Skeletal muscle cell (primary cell): ENCODE measurements at regions not wholly inside any gene's neighbourhood (a gene's known extent, or its start where the extent isn't known, plus 50 kb on each side); places are given as distances from the start of the nearest gene placed in this dataset.
A peak's percentile ranks its signal among the peaks of the same experiment; 100 is the strongest.
"Not testable (repeated sequence)": the region's sequence is repeated elsewhere in the genome, so short reads cannot be mapped to it uniquely, and the experiment has no call there.

Experiments used
- DNase-seq: peaks from one replicate; pipeline ENCODE4 v3.0.0-alpha.2; 2010; ENCODE audit warnings: low read depth
- H3K4me3 ChIP-seq: 2 replicates; pipeline ENCODE4 v1.5.1; 2011; ENCODE audit warnings: low read depth, mild to moderate bottlenecking, control low read depth, low read length, moderate library complexity

- no peak overlapping the region for H3K4me3 ChIP-seq
- DNase-seq, result no peak
Measured at GRCh38 chr2:180647221-180647620, 333.2 kb upstream of the UBE2E3 start.

GRCh38 chr2:180646756-180647155 is 333.6 kb upstream of the UBE2E3 start:
- no peak for DNase-seq

GRCh38 chr2:180644709-180645108 is 335.7 kb upstream of the UBE2E3 start:
- peak; percentile 48 for DNase-seq
- no peak overlapping the region for H3K4me3 ChIP-seq

More at GRCh38 chr2:180646756-180647155, 333.6 kb upstream of the UBE2E3 start:
- no peak overlapping the region for H3K4me3 ChIP-seq

- no peak overlapping the region for H3K4me3 ChIP-seq
- DNase-seq, result no peak
Measured at GRCh38 chr2:180630756-180631155, 349.6 kb upstream of the UBE2E3 start.

- DNase-seq, result peak; percentile 95
- no peak overlapping the region for H3K4me3 ChIP-seq
Measured at GRCh38 chr2:180625006-180625844, 355.2 kb upstream of the UBE2E3 start.

- DNase-seq, result peak; percentile 85
- H3K4me3 ChIP-seq, result no peak overlapping the region
Measured at GRCh38 chr2:180621941-180622918, 358.2 kb upstream of the UBE2E3 start.

GRCh38 chr2:180621366-180621765 is 359.0 kb upstream of the UBE2E3 start:
- no peak for DNase-seq
- H3K4me3 ChIP-seq, result no peak overlapping the region

GRCh38 chr2:180618570-180618969 is 361.8 kb upstream of the UBE2E3 start:
- H3K4me3 ChIP-seq, result no peak overlapping the region
- peak; percentile 59 for DNase-seq

GRCh38 chr2:180614776-180615175 is 365.6 kb upstream of the UBE2E3 start:
- H3K4me3 ChIP-seq, result no peak overlapping the region
- DNase-seq, result no peak

GRCh38 chr2:180609626-180610340 is 370.6 kb upstream of the UBE2E3 start:
- DNase-seq, result no peak
- H3K4me3 ChIP-seq, result no peak overlapping the region

GRCh38 chr2:180607514-180608049 is 372.8 kb upstream of the UBE2E3 start:
- H3K4me3 ChIP-seq, result no peak overlapping the region
- DNase-seq, result no peak

- DNase-seq, result no peak
- no peak overlapping the region for H3K4me3 ChIP-seq
Measured at GRCh38 chr2:180604077-180604476, 376.3 kb upstream of the UBE2E3 start.

GRCh38 chr2:180601016-180601415 is 379.4 kb upstream of the UBE2E3 start:
- no peak for DNase-seq

GRCh38 chr2:180599804-180600203 is 380.6 kb upstream of the UBE2E3 start:
- no peak overlapping the region for H3K4me3 ChIP-seq
- no peak for DNase-seq

More at GRCh38 chr2:180601016-180601415, 379.4 kb upstream of the UBE2E3 start:
- H3K4me3 ChIP-seq, result no peak overlapping the region

- no peak overlapping the region for H3K4me3 ChIP-seq
Measured at GRCh38 chr2:180597179-180597578, 383.2 kb upstream of the UBE2E3 start.

GRCh38 chr2:180596453-180596852 is 384.0 kb upstream of the UBE2E3 start:
- no peak for DNase-seq
- H3K4me3 ChIP-seq, result no peak overlapping the region

More at GRCh38 chr2:180597179-180597578, 383.2 kb upstream of the UBE2E3 start:
- no peak for DNase-seq

GRCh38 chr2:180591947-180592346 is 388.5 kb upstream of the UBE2E3 start:
- no peak overlapping the region for H3K4me3 ChIP-seq
- no peak for DNase-seq

- H3K4me3 ChIP-seq, DNase-seq: not testable (repeated sequence)
Measured at GRCh38 chr2:180591093-180591781, 389.2 kb upstream of the UBE2E3 start.
